Smooth muscle cell (in vitro differentiated cells): ENCODE measurements at regions not wholly inside any gene's neighbourhood (a gene's known extent, or its start where the extent isn't known, plus 50 kb on each side); places are given as distances from the start of the nearest gene placed in this dataset.
"Not testable (repeated sequence)": the region's sequence is repeated elsewhere in the genome, so short reads cannot be mapped to it uniquely, and the experiment has no call there.

ENCODE experiments used
- DNase-seq: peaks from one replicate; lab custom pipeline; 2025; ENCODE audit not compliant: unreplicated experiment; lab: John Stamatoyannopoulos, UW
- H2AFZ ChIP-seq: fragments of 200-600 bp; sonication (generic); 2 replicates; pipeline ENCODE4 v1.6.0; 2016; ENCODE audit warnings: antibody characterized with exemption, low read depth, mild to moderate bottlenecking
- H3F3A ChIP-seq: fragments of 200-600 bp; sonication (generic); 2 replicates; pipeline ENCODE4 v1.6.0; 2017; ENCODE audit warnings: antibody characterized with exemption, low read depth
- H3K27ac ChIP-seq: fragments of 200-600 bp; sonication (generic); 2 replicates; pipeline ENCODE4 v1.5.1; 2016; ENCODE audit warnings: low read depth, mild to moderate bottlenecking
- H3K27me3 ChIP-seq: fragments of 200-600 bp; sonication (generic); 2 replicates; pipeline ENCODE4 v1.6.1; 2016; ENCODE audit warnings: low read depth, mild to moderate bottlenecking
- H3K36me3 ChIP-seq: fragments of 200-600 bp; sonication (generic); 2 replicates; pipeline ENCODE4 v1.5.1; 2016; ENCODE audit warnings: low read depth
- H3K4me1 ChIP-seq: fragments of 200-600 bp; sonication (generic); 2 replicates; pipeline ENCODE4 v1.5.1; 2016; ENCODE audit warnings: low read depth
- H3K4me2 ChIP-seq: fragments of 200-600 bp; sonication (generic); 2 replicates; pipeline ENCODE4 v1.6.0; 2016; ENCODE audit warnings: mild to moderate bottlenecking
- H3K4me3 ChIP-seq: fragments of 200-600 bp; sonication (generic); 2 replicates; pipeline ENCODE4 v1.5.1; 2016; ENCODE audit warnings: mild to moderate bottlenecking
- H3K79me2 ChIP-seq: fragments of 200-600 bp; sonication (generic); 2 replicates; pipeline ENCODE4 v1.6.0; 2016; ENCODE audit warnings: low read depth, mild to moderate bottlenecking
- H3K9ac ChIP-seq: fragments of 200-600 bp; sonication (generic); 2 replicates; pipeline ENCODE4 v1.6.0; 2016; ENCODE audit warnings: low read depth
- H3K9me3 ChIP-seq: fragments of 200-600 bp; sonication (generic); replicated peaks from 2 replicates; pipeline ENCODE4 v1.5.1; 2016; ENCODE audit warnings: low read depth
- H4K20me1 ChIP-seq: fragments of 200-600 bp; sonication (generic); 2 replicates; pipeline ENCODE4 v1.6.0; 2016; ENCODE audit warnings: low read depth
- WGBS: methylation state at CpG from one replicate; pipeline ENCODE4 v1.1.7; 2016; ENCODE audit warnings: low lambda C conversion rate; 5-methylcytosine and 5-hydroxymethylcytosine counted together
- TF ChIP-seq, protein P1 (sequence below): fragments of 200-600 bp; sonication (generic); IDR thresholded peaks from 2 replicates; pipeline ENCODE4 v1.5.1; 2017; ENCODE audit warnings: borderline replicate concordance, mild to moderate bottlenecking, antibody characterized with exemption; ENCODE audit not compliant: insufficient read depth, poor library complexity, severe bottlenecking

DNA sequence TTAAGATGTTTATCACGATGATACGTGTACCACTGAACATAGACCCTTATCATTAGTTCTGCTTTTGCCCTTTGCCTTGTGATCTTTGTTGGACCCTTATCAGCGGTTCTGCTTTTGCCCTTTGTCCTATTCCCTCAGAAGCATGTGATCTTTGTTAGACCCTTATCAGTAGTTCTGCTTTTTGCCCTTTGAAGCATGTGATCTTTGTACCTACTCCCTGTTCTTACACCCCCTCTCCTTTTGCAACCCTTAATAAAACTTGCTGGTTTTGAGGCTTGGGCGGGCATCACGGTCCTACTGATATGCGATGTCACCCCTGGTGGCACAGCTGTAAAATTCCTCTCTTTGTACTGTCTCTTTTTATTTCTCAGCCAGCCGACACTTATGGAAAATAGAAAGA is 117.0 kb downstream of the SDHAF3 start:
- not testable (repeated sequence) for H3F3A ChIP-seq, H2AFZ ChIP-seq, H3K27me3 ChIP-seq, H3K4me2 ChIP-seq, DNase-seq, H3K27ac ChIP-seq, H3K9me3 ChIP-seq, H4K20me1 ChIP-seq, H3K4me3 ChIP-seq, H3K4me1 ChIP-seq, H3K79me2 ChIP-seq, H3K9ac ChIP-seq, H3K36me3 ChIP-seq
- 90% methylated on average over 7 of the region's 7 CpGs for WGBS

DNA sequence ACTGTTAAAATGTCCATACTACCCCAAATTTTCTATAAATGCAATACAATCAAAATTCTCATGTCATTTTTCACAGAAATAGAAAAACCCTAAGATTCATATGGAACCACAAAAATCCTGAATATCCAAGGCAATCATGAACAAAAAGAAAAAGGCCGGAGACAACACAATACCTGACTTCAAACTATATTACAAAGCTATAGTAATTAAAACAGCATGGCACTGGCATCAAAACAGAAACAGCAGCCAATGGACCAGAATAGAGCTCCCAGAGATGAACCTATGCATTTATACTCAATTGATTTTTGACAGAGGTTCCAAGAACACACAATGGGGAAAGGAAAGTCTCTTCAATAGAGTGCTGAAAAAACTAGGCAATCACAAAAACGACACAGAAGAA is 128.8 kb downstream of the SDHAF3 start:
- H3K79me2 ChIP-seq: no peaks in the 10 kb centered on the region
- no peaks in the 10 kb centered on the region for H3K9me3 ChIP-seq
- no peaks in the 10 kb centered on the region for H4K20me1 ChIP-seq
- no peaks in the 10 kb centered on the region for H3K4me1 ChIP-seq
- TF ChIP-seq, protein P1, sequence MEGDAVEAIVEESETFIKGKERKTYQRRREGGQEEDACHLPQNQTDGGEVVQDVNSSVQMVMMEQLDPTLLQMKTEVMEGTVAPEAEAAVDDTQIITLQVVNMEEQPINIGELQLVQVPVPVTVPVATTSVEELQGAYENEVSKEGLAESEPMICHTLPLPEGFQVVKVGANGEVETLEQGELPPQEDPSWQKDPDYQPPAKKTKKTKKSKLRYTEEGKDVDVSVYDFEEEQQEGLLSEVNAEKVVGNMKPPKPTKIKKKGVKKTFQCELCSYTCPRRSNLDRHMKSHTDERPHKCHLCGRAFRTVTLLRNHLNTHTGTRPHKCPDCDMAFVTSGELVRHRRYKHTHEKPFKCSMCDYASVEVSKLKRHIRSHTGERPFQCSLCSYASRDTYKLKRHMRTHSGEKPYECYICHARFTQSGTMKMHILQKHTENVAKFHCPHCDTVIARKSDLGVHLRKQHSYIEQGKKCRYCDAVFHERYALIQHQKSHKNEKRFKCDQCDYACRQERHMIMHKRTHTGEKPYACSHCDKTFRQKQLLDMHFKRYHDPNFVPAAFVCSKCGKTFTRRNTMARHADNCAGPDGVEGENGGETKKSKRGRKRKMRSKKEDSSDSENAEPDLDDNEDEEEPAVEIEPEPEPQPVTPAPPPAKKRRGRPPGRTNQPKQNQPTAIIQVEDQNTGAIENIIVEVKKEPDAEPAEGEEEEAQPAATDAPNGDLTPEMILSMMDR: no peak
- H3K4me3 ChIP-seq: no peak overlapping the region
- no peak overlapping the region for H3K4me2 ChIP-seq
- H3K27ac ChIP-seq: no peak overlapping the region
- no peaks in the 10 kb centered on the region for H3K27me3 ChIP-seq
- WGBS: 92% methylated on average over 2 of the region's 2 CpGs
- H2AFZ ChIP-seq: no peak overlapping the region
- DNase-seq: no peak
- H3F3A ChIP-seq: no peaks in the 10 kb centered on the region
- no peaks in the 10 kb centered on the region for H3K36me3 ChIP-seq
- no peak overlapping the region for H3K9ac ChIP-seq

DNA sequence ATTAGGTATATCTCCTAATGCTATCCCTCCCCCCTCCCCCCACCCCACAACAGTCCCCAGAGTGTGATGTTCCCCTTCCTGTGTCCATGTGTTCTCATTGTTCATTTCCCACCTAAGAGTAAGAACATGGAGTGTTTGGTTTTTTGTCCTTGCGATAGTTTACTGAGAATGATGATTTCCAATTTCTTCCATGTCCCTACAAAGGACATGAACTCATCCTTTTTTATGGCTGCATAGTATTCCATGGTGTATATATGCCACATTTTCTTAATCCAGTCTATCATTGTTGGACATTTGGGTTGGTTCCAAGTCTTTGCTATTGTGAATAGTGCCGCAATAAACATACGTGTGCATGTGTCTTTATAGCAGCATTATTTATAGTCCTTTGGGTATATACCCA is 140.7 kb downstream of the SDHAF3 start:
- not testable (repeated sequence) for H3K27ac ChIP-seq

DNA sequence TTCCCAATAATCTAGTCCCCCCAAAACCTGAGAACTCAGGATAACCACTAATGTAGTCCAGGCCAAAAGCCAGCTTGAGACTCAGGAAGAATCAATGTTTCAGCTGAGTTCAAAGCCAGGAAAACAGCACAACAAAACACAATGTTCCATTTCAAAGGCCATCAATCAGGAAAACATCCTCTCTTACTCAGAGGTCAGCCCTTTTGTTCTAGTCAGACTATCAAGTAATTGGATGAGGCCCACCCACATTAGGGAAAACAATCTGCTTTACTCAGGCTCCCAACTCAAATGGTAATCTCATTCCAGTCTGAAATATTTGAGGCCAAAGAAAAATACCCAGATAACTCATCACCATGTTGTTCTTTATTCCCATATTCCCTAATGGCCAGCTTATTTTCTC is 152.2 kb downstream of the SDHAF3 start:
- no peaks in the 10 kb centered on the region for H3K9me3 ChIP-seq
- H3K4me1 ChIP-seq: no peaks in the 10 kb centered on the region
- no peak overlapping the region for H3K27ac ChIP-seq
- H3K27me3 ChIP-seq: no peaks in the 10 kb centered on the region
- no peaks in the 10 kb centered on the region for H3F3A ChIP-seq
- TF ChIP-seq, protein P1: no peak
- H3K4me2 ChIP-seq: no peak overlapping the region
- no peak overlapping the region for H3K9ac ChIP-seq
- no peak overlapping the region for H3K4me3 ChIP-seq
- H2AFZ ChIP-seq: no peak overlapping the region
- H3K36me3 ChIP-seq: no peaks in the 10 kb centered on the region
- no peak for DNase-seq
- H4K20me1 ChIP-seq: no peaks in the 10 kb centered on the region
- no peaks in the 10 kb centered on the region for H3K79me2 ChIP-seq

More for the DNA sequence above, 140.7 kb downstream of the SDHAF3 start:
- not testable (repeated sequence) for H3K36me3 ChIP-seq, H3K4me2 ChIP-seq, H3K4me1 ChIP-seq, H4K20me1 ChIP-seq, H2AFZ ChIP-seq, H3K27me3 ChIP-seq, DNase-seq, H3K79me2 ChIP-seq, H3K4me3 ChIP-seq, H3F3A ChIP-seq, H3K9ac ChIP-seq, H3K9me3 ChIP-seq
- 100% methylated on average over 1 of the region's 3 CpGs for WGBS

DNA sequence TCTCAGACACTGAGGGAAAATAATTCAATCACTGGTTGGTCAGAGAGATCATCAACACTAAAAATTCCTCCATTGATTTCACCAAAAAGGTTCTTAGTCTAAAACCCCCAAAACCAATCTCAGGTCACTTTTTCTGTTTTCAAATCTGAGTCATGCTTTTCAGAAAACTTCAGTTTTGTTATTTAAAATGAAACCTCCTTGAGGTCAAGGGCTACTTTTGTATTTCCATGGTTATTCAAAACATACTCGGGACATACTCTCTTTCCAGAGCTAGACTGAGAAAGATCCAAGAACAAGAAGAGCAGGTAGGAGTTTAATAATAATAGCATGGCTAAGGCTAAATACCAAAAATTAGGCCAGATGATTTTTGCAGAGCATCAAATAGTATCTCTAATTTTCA is 152.8 kb downstream of the SDHAF3 start:
- H3K79me2 ChIP-seq: no peaks in the 10 kb centered on the region
- H3K4me3 ChIP-seq: no peak overlapping the region
- H3K4me2 ChIP-seq: no peak overlapping the region
- no peaks in the 10 kb centered on the region for H4K20me1 ChIP-seq
- no peaks in the 10 kb centered on the region for H3K4me1 ChIP-seq
- no peaks in the 10 kb centered on the region for H3K27me3 ChIP-seq
- no peak for DNase-seq
- H3K9me3 ChIP-seq: no peaks in the 10 kb centered on the region
- no peak overlapping the region for H3K27ac ChIP-seq
- H3K9ac ChIP-seq: no peak overlapping the region
- H2AFZ ChIP-seq: no peak overlapping the region
- H3F3A ChIP-seq: no peaks in the 10 kb centered on the region
- no peaks in the 10 kb centered on the region for H3K36me3 ChIP-seq
- 81% methylated on average over 1 of the region's 1 CpG for WGBS
- TF ChIP-seq, protein P1: no peak
